Ramos (cell line): ENCODE measurements at regions not wholly inside any gene's neighbourhood (a gene's known extent, or its start where the extent isn't known, plus 50 kb on each side); places are given as distances from the start of the nearest gene placed in this dataset.

Source experiments
- in situ Hi-C: fragments of 300-500 bp; cut with MboI; formaldehyde crosslinking; loops from one replicate; pipeline ENCODE4 v1.14.3; 2022; ENCODE audit warnings: low sequenced_read_pairs; ENCODE audit not compliant: unreplicated experiment

DNA sequence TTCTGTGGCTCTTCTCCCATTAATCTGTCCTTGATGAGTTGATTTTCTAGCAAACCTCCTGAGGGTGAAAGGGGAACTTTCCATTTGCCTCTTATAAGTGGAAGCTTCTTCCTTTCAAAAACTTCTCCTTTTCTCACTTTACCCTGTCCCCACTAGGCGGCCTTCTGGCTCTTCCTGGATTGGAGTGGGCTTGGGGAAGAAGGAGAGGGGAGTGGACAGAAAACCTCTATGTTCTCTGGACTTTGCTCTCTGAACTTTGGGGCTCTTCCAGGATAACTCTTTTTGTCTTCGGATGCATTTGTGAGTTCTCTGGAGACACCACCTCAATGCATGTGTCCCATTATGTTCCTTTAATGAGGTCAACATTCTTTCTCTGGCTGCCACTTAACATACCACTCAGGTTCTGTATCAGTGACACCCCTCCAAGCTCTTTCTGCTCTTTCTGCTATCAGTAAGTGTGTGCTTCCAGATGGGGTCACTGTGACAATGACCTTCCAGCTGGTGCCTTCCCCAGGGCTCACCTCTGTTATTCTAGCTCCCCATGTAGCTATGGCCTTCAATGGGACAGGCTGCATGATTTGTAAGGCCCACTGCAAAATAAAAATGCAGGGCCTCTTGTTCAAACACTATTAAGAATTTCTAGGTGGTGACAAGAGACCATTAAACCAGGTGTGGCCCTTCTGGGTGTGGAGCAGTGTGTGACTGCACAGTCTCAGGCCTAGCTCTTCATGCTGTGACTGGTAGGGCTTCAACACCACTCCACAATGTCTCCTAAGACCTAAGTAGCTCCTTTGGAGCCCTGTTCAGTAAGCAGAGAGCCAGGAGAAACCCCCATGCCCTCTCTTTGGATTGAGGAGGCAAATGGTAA is 389.2 kb downstream of the EFNB2 start:
- in situ Hi-C loops: no loop called here

- in situ Hi-C loops: no loop called here
These were observed 390.4 kb downstream of the EFNB2 start for GRCh38 chr13:106145070-106145469.

DNA sequence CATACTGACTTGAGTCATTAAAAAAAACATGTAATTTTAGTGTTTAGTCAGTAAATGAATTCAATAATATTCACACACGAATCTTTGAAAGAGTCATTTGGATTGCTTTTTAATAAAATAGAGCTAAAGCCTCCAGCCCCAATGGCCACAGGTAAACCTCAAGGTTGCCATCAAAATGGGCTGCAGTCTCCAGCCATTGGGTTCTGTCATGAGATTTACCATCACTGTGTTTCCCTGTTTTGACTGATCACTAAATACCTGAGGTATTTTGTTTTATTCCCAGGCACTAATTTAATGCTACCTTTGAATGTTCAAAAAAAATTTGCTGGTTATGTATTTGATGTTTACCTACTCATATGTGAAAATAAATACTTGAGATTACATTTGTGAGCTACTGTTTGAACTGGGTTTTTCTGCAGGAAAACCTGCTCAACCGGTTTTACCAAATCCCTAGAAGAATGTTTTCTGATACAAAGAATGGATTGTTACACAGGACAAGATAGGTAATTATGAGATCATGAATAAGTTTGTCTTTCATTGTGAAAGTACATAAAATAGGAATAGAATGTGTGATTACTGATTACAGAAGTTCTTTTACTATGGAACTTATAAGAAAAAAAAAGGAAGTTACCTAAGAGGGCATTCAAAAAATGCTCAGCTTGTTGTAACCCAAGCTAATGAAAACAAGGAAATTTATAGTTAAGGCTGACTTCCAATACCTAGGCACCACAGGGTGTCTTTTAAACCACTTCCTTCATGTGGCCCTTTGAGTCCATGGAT is 391.3 kb downstream of the EFNB2 start:
- in situ Hi-C loops: no loop called here

DNA sequence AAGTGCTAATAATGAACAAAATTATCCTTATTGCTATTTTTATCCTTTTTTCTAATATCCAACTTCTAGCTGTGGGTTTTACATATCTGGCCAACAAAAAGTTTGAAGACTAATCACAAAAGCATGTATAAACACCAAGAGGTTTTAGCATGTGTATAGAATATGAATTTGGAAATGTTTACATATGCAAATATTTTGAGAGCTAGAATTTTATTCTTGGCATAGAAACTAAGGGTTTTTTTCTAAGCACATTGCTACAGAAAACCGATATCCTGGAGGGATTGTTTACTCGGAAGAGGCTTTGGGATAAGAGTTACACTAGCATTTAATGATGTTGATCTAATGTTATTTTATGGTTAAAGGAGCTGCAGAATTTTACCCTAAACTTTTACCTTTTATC is 392.1 kb downstream of the EFNB2 start:
- in situ Hi-C loops: no loop called here

- in situ Hi-C loops: no loop called here
These were observed 395.0 kb downstream of the EFNB2 start for GRCh38 chr13:106140476-106140875.

DNA sequence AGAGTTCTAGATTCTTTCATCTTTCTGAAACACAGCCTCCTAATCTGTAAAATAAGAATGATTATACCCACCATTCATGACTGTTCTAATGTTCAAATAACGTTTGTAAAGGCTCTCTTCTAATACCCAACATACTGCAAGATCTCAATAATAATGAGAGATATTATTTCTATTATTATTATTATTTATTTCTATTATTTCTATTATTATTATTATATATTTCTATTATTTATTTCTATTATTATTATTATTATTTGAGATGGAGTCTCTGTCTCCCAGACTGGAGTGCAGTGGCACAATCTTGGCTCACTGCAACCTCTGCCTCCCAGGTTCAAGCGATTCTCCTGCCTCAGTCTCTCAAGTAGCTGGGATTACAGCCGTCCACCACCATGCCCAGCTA is 395.5 kb downstream of the EFNB2 start:
- in situ Hi-C loops: no loop called here

DNA sequence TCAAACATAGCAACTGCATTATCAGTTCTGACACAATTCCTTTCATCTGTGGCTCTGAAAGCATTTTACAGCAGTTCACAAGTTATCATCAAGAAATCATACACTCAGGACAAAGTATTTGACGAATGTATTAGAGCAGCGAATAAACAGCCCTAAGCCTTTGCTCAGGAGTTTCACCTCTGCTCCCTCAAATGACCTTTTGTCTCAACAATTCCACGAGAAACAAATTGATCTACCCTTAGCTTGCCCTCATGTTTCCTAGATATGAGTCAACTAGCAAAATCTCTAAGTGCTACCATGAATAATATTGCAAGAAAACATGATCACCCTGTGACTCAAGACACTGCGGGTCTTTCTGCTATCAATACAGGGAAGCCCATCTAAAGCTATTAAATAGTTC is 396.1 kb downstream of the EFNB2 start:
- in situ Hi-C loops: no loop called here

- in situ Hi-C loops: no loop called here
These were observed 396.8 kb downstream of the EFNB2 start for GRCh38 chr13:106138620-106139019.

DNA sequence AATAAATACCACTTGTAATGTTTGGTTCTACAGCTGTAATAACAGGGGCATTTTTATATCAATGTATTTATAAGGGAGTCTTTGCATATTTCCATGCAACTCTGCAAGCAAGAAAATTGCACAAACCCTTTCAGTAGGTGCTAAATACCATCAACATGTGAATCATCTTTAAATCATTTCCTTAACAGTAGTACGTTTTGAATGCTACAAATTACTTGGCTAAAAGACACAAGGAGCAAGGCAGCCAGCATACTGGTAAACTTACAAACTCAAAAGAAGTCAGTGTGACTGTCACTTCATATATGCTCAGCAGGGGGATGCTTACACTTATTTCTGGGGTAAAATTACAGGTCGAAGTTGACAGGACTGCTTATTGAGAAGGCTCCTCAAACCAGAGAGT is 402.4 kb downstream of the EFNB2 start:
- in situ Hi-C loops: no loop called here

- in situ Hi-C loops: no loop called here
These were observed 403.2 kb downstream of the EFNB2 start for GRCh38 chr13:106132216-106132615.

DNA sequence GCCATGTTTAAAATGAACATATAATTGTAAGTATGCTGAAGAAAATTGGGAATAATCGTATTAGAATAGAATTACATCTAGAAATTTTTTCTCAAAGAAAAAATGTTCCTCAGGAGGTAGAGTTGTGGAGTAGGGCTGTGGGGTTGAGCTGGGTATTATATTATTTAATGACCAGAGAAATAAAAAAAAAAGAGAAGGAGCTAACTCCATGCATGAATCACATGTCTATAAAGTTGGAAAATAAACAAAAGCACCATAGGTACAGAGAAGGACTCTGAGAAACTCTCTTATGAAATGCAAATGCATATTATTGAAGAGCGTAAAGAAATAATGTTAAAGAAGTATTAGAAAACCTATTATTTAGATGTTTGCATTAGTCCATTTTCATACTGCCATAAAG is 405.5 kb downstream of the EFNB2 start:
- in situ Hi-C loops: no loop called here

GRCh38 chr13:106129273-106129672 is 406.2 kb downstream of the EFNB2 start:
- in situ Hi-C loops: no loop called here

GRCh38 chr13:106122234-106122633 is 413.2 kb downstream of the EFNB2 start:
- in situ Hi-C loops: no loop called here

- in situ Hi-C loops: no loop called here
These were observed 414.2 kb downstream of the EFNB2 start for GRCh38 chr13:106121173-106121754.

DNA sequence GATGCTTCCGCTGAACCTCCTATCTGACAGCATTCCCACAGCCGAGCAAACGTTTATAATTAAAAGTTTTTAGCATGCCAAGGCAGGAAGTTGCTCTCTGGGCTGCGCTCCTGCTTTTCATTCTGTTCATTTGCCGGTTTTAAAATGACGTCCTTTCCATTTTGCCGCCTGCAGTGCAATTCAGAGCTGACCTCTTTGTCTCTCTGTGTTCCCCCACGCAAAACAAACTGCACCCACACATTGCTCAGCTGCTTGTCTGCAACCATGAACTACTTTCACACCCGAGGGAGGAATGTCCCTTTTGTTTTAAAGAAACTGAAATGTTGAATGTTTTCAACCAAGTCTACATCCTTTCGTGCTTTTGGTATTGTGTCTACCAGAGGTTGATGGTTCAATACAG is 416.5 kb downstream of the EFNB2 start:
- in situ Hi-C loops: no loop called here

DNA sequence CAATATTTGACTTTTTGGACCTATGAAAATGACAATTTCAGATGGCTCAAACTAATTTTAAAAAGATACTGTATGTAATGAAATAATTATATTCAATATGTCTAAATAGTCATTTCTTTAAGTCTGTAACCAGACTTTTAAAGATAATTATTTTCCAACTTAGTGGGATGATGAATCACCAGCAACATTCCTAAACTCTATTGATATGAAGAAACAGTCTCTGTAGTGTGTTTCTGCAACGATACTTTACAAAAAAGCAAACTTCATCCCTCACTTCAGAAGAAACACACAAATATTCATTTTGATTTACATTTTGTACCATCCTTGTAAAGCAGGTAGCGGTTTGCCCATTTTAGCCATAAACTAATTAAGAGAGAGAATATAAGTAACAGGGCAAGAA is 417.4 kb downstream of the EFNB2 start:
- in situ Hi-C loops: no loop called here

GRCh38 chr13:106117640-106118039 is 417.8 kb downstream of the EFNB2 start:
- in situ Hi-C loops: no loop called here

- in situ Hi-C loops: no loop called here
These were observed 418.4 kb downstream of the EFNB2 start for GRCh38 chr13:106117035-106117434.

DNA sequence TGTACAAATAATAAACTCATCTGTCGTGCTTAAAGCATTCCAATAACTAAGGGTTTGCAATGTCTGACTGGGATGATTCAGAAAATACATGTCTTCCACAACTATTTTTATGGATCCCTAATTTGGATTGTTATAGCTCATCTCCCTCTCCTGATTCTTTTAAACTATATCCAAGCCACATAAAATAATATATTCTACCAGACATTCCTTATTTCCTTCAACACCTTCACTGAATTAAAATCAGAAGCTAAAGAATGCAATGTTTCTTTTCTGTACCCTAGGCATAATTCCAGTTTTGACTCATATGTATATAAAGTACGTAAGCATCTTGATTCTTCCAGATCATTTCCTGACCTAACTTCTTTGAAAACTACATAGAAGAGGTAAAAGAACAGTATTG is 420.4 kb downstream of the EFNB2 start:
- in situ Hi-C loops: no loop called here

DNA sequence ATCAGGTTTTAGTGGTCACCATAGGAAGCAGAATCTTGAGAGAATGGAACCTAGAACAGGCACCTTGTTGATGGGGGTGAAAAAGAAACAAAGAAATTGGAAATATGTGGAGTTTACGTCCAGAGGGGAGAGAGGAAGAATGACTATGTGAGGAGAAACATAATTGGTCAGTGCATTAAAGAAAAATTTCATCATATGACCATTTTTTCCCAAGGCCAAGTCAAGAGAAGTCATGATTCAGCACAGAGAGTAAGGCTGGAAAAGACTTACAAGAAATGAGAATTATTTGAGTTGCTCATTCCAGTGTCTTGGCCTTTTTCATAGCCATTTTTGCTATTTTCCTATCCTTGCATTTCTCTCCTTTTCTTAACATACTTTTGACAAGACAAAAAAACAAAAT is 421.7 kb downstream of the EFNB2 start:
- in situ Hi-C loops: no loop called here

DNA sequence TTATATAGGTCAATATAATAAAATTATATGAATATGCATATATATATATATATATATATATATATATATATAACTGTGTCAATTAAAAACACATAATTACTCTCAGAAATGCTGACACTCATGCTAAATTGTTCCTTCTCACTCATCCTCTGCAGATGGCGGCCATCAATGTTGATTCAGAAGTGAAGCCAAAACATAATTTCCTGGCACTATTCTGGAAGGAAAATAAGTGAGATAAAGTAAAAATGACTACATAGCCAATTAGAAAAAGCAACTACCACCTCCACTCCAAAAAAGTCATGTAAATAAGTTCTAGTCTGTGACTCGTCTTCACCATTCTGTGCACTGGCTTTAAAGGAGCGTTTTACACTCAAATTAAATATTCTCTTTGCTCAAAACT is 423.3 kb downstream of the EFNB2 start:
- in situ Hi-C loops: no loop called here
